K562 (cell line): ENCODE measurements at regions not wholly inside any gene's neighbourhood (a gene's known extent, or its start where the extent isn't known, plus 50 kb on each side); places are given as distances from the start of the nearest gene placed in this dataset.

Experiments
- ATAC-seq: fragments of 200-7000 bp; cut with Tn5 transposase; 3 replicates; pipeline ENCODE4 v1.9.1; 2020; ENCODE audit warnings: moderate library complexity
- BruUV-seq: library from RNA; stranded (reverse); fragments of 400-500 nt; replicated peaks from 2 replicates; lab custom pipeline; 2021; lab: Mats Ljungman, UMichigan
- CTCF ChIA-PET: fragments of 300-600 bp; formaldehyde crosslinking; extraction: SDS; loops from one replicate; lab custom pipeline; 2021; ENCODE audit warnings: low intra/inter-chr PET ratio; lab: Yijun Ruan, JAX
- POLR2A ChIA-PET: fragments of 300-600, 350-650 bp; sonication (Branson Sonifier 250); formaldehyde crosslinking; extraction: SDS; loops from one replicate; lab custom pipeline; 2021; ENCODE audit warnings: antibody characterized with exemption, inconsistent platforms; lab: Yijun Ruan, JAX
- DNase-seq, 4 experiments: peaks; one replicate each; pipeline versions ENCODE4 v3.0.0 to v3.0.0-alpha.2; 2011 to 2018; ENCODE audit warnings: low spot score in 3 of 4, mixed read lengths in 3 of 4; ENCODE audit errors: extremely low read depth in 1 of 4
- FAIRE-seq: peaks from 2 replicates; lab custom pipeline; 2011; peaks lifted over from hg19 to GRCh38; lab: Jason Lieb, UNC
- H2AFZ ChIP-seq: 2 replicates; pipeline ENCODE4 v1.6.0; 2011; ENCODE audit warnings: low read depth, low read length, control low read depth, inconsistent platforms
- H3K27ac ChIP-seq: fragments of 200-600 bp; 3 replicates; pipeline ENCODE4 v1.8.0; 2011; ENCODE audit warnings: low read depth, mild to moderate bottlenecking, control low read depth, inconsistent platforms, low read length, moderate library complexity, mixed read lengths; ENCODE audit errors: extremely low read depth
- H3K27me3 ChIP-seq, 2 experiments: fragments of 300-600 bp in 1 of 2; 2 replicates in 1 of 2; 3 replicates in 1 of 2; pipeline versions ENCODE4 v1.6.0 to v1.8.0; 2011; ENCODE audit warnings: inconsistent platforms in 2 of 2, low read length in 2 of 2, mild to moderate bottlenecking in 1 of 2, mixed read lengths in 1 of 2, moderate library complexity in 1 of 2; ENCODE audit not compliant: control insufficient read depth in 2 of 2, insufficient read depth in 2 of 2
- H3K36me3 ChIP-seq: fragments of 300-600 bp; 3 replicates; pipeline ENCODE4 v1.8.0; 2011; ENCODE audit warnings: mild to moderate bottlenecking, low read length, inconsistent platforms; ENCODE audit not compliant: control insufficient read depth, insufficient read depth
- H3K4me1 ChIP-seq, 2 experiments: fragments of 200-600 bp in 1 of 2; replicated peaks in 1 of 2; 2 replicates in 1 of 2; 3 replicates in 1 of 2; pipeline versions ENCODE4 v1.5.1 to v1.8.0; 2011; ENCODE audit warnings: inconsistent platforms in 2 of 2, low read length in 2 of 2, mild to moderate bottlenecking in 1 of 2, mixed read lengths in 1 of 2, moderate library complexity in 1 of 2; ENCODE audit not compliant: control insufficient read depth in 2 of 2, insufficient read depth in 2 of 2
- H3K4me2 ChIP-seq: 2 replicates; pipeline ENCODE4 v1.6.1; 2011; ENCODE audit warnings: low read length, control low read depth, inconsistent platforms, mixed read lengths; ENCODE audit not compliant: insufficient read depth
- H3K4me3 ChIP-seq: fragments of 200-600 bp; sonication (generic), shearing (Covaris generic); 2 replicates; pipeline ENCODE4 v1.5.1; 2016; ENCODE audit warnings: control low read depth, inconsistent platforms
- H3K79me2 ChIP-seq: fragments of 200-600 bp; 3 replicates; pipeline ENCODE4 v1.8.0; 2011; ENCODE audit warnings: low read length, inconsistent platforms; ENCODE audit not compliant: control insufficient read depth, insufficient read depth
- H3K9ac ChIP-seq, 2 experiments: 2 replicates each; pipeline versions ENCODE4 v1.6.0 to v1.6.1; 2011; ENCODE audit warnings: low read depth in 2 of 2, low read length in 2 of 2, control low read depth in 1 of 2, inconsistent platforms in 1 of 2, mild to moderate bottlenecking in 1 of 2, mixed read lengths in 1 of 2; ENCODE audit not compliant: insufficient read depth in 1 of 2
- H3K9me1 ChIP-seq: one replicate; pipeline ENCODE4 v1.6.0; 2011; ENCODE audit warnings: inconsistent platforms, mild to moderate bottlenecking, low read length, moderate library complexity; ENCODE audit not compliant: control insufficient read depth, insufficient read depth
- H3K9me3 ChIP-seq: replicated peaks from 2 replicates; pipeline ENCODE4 v1.5.1; 2011; ENCODE audit warnings: low read depth, low read length, inconsistent platforms; ENCODE audit not compliant: control insufficient read depth, insufficient read depth
- H4K20me1 ChIP-seq: replicated peaks from 2 replicates; pipeline ENCODE4 v1.6.1; 2011; ENCODE audit warnings: low read length, inconsistent platforms, mixed read lengths; ENCODE audit not compliant: control insufficient read depth, insufficient read depth
- KAT8 ChIP-seq: fragments of 450-650 bp; IDR thresholded peaks from 2 replicates; pipeline ENCODE4 v1.6.1; 2016; ENCODE audit warnings: low read depth, mild to moderate bottlenecking
- ZNF311 ChIP-seq: fragments of 250-450 bp; sonication (Bioruptor Pico); IDR thresholded peaks from 2 replicates; pipeline ENCODE4 v1.4.0; 2020; ENCODE audit warnings: mild to moderate bottlenecking, moderate library complexity
- WGBS: fragments of 100-300 bp; shearing (Covaris generic); methylation state at CpG from one replicate; pipeline ENCODE4 v1.1.6; 2016; ENCODE audit warnings: low coverage, mixed read lengths; ENCODE audit not compliant: insufficient coverage; ENCODE audit errors: missing lambda C conversion rate; 5-methylcytosine and 5-hydroxymethylcytosine counted together
- in situ Hi-C: fragments of 300-500 bp; cut with MboI; formaldehyde crosslinking; loops from 4 replicates; pipeline ENCODE4 v1.15.0; 2018; ENCODE audit warnings: inconsistent platforms, mixed read lengths
- intact Hi-C: fragments of 100-400 bp; cut with micrococcal nuclease; formaldehyde crosslinking; loops from 2 replicates; pipeline ENCODE4 v1.14.2; 2022
- TF ChIP-seq, protein P1 (sequence below), 2 experiments: fragments of 450-650 bp in 1 of 2; sonication (generic) in 1 of 2; formaldehyde crosslinking in 1 of 2; IDR thresholded peaks in 1 of 2; conservative IDR thresholded peaks in 1 of 2; 2 replicates each; pipeline versions ENCODE4 v1.6.1 to v1.8.1; 2016 to 2023; ENCODE audit warnings: mild to moderate bottlenecking in 2 of 2, moderate library complexity in 2 of 2, inconsistent platforms in 1 of 2, missing genetic modification reagents in 1 of 2
- TF ChIP-seq, protein P2 (sequence below), 2 experiments: fragments of 150-350 bp in 1 of 2; IDR thresholded peaks; 2 replicates each; pipeline ENCODE4 v1.6.1; 2012 to 2016; ENCODE audit warnings: low read depth in 2 of 2, low read length in 2 of 2, mild to moderate bottlenecking in 1 of 2, moderate library complexity in 1 of 2

- TF ChIP-seq, protein P1, sequence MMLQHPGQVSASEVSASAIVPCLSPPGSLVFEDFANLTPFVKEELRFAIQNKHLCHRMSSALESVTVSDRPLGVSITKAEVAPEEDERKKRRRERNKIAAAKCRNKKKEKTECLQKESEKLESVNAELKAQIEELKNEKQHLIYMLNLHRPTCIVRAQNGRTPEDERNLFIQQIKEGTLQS (IDR thresholded peaks at IDR 0.05): no peak
- TF ChIP-seq, protein P1 (CRISPR knock-in tag; conservative IDR thresholded peaks at IDR 0.05): no peak
- TF ChIP-seq, protein P2, sequence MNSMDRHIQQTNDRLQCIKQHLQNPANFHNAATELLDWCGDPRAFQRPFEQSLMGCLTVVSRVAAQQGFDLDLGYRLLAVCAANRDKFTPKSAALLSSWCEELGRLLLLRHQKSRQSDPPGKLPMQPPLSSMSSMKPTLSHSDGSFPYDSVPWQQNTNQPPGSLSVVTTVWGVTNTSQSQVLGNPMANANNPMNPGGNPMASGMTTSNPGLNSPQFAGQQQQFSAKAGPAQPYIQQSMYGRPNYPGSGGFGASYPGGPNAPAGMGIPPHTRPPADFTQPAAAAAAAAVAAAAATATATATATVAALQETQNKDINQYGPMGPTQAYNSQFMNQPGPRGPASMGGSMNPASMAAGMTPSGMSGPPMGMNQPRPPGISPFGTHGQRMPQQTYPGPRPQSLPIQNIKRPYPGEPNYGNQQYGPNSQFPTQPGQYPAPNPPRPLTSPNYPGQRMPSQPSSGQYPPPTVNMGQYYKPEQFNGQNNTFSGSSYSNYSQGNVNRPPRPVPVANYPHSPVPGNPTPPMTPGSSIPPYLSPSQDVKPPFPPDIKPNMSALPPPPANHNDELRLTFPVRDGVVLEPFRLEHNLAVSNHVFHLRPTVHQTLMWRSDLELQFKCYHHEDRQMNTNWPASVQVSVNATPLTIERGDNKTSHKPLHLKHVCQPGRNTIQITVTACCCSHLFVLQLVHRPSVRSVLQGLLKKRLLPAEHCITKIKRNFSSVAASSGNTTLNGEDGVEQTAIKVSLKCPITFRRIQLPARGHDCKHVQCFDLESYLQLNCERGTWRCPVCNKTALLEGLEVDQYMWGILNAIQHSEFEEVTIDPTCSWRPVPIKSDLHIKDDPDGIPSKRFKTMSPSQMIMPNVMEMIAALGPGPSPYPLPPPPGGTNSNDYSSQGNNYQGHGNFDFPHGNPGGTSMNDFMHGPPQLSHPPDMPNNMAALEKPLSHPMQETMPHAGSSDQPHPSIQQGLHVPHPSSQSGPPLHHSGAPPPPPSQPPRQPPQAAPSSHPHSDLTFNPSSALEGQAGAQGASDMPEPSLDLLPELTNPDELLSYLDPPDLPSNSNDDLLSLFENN (IDR thresholded peaks at IDR 0.05; ENCODE audit: low read depth in 2 of 2, low read length in 2 of 2): no peak
- TF ChIP-seq, all 486 proteins: peak for 0
These were observed 844.8 kb downstream of the PCDH17 start (continued) for GRCh38 chr13:58476206-58476918.

- DNase-seq (no peak), FAIRE-seq (no peak), ATAC-seq (no peak)
- intact Hi-C loops: no loop called here
- ChIA-PET POLR2A (no interaction called here), CTCF (no interaction called here)
- Histone ChIP-seq H4K20me1 (no peaks in the 10 kb centered on the region), H3K9me1 (no peaks in the 10 kb centered on the region), H2AFZ (no peak overlapping the region), H3K36me3 (no peaks in the 10 kb centered on the region), H3K4me2 (no peak overlapping the region), H3K4me1 (no peaks in the 10 kb centered on the region), H3K27me3 (no peaks in the 10 kb centered on the region), H3K79me2 (no peaks in the 10 kb centered on the region), H3K9ac (no peak overlapping the region), H3K27ac (no peak overlapping the region), H3K9me3 (no peaks in the 10 kb centered on the region), H3K4me3 (no peak overlapping the region)
- BruUV-seq: no TSS peak
- no peak for TF ChIP-seq ZNF311 (CRISPR knock-in tag)
- no peak for TF ChIP-seq KAT8
- 0% methylated on average over 1 of the region's 1 CpG for WGBS
- in situ Hi-C loops: no loop called here
These were observed 847.3 kb downstream of the PCDH17 start for GRCh38 chr13:58478858-58479257.
